Cardiac muscle cell (in vitro differentiated cells and primary cell): ENCODE measurements at regions not wholly inside any gene's neighbourhood (a gene's known extent, or its start where the extent isn't known, plus 50 kb on each side); places are given as distances from the start of the nearest gene placed in this dataset.

Experiments used
- DNase-seq, 2 donors: peaks; one replicate each; pipeline versions ENCODE4 v3.0.0 to v3.0.0-alpha.2; 2010 to 2017; ENCODE audit warnings: low read depth in 1 of 2, low spot score in 1 of 2
- H3K27ac ChIP-seq: fragments of 200-600 bp; sonication (generic); 2 replicates; pipeline ENCODE4 v1.5.1; 2016
- H3K27me3 ChIP-seq: fragments of 200-600 bp; sonication (generic); 2 replicates; pipeline ENCODE4 v1.6.0; 2016; ENCODE audit warnings: control low read depth
- H3K36me3 ChIP-seq: fragments of 200-600 bp; sonication (generic); 2 replicates; pipeline ENCODE4 v1.5.1; 2016; ENCODE audit warnings: control low read depth
- H3K4me1 ChIP-seq: fragments of 200-600 bp; sonication (generic); 2 replicates; pipeline ENCODE4 v1.8.1; 2017; ENCODE audit warnings: low read depth, mild to moderate bottlenecking, mixed run types
- H3K4me3 ChIP-seq: fragments of 200-600 bp; sonication (generic); 2 replicates; pipeline ENCODE4 v1.5.1; 2016; ENCODE audit warnings: mild to moderate bottlenecking
- H3K9me3 ChIP-seq: fragments of 200-600 bp; sonication (generic); 2 replicates; pipeline ENCODE4 v1.5.1; 2017; ENCODE audit warnings: low read depth, mild to moderate bottlenecking, control low read depth
- CTCF ChIP-seq: IDR thresholded peaks from 2 replicates; pipeline ENCODE4 v1.5.1; 2012; ENCODE audit warnings: low read depth, mild to moderate bottlenecking, low read length

GRCh38 chr3:166110102-166110501, 272.9 kb upstream of the BCHE start:
- no peak for TF ChIP-seq CTCF
- Histone ChIP-seq H3K4me3 (no peak overlapping the region), H3K36me3 (no peaks in the 10 kb centered on the region), H3K27me3 (no peaks in the 10 kb centered on the region), H3K27ac (no peak overlapping the region), H3K9me3 (no peaks in the 10 kb centered on the region), H3K4me1 (no peaks in the 10 kb centered on the region)
- no peak for DNase-seq

DNA sequence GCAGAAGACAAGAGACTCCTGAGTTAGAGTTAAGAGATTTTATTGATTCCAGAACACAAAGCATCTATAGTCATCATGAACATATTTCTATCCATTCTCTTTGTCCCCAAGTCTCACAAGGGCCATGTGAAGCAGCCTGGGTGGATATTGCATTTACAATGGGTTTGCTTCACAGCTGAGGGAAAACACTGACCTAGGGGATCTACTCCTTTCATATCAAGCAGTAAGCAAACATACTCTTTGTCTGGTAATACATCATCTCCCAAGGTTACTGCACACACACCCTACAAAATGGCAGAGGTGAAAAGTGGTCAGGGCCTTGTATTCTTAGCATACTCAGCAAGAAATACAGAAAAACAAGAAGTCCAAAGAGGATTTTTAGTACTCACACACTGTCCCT, 267.7 kb upstream of the BCHE start:
- Histone ChIP-seq H3K4me3 (no peak overlapping the region), H3K27me3 (no peaks in the 10 kb centered on the region), H3K9me3 (no peaks in the 10 kb centered on the region), H3K4me1 (no peaks in the 10 kb centered on the region), H3K36me3 (no peaks in the 10 kb centered on the region), H3K27ac (no peak overlapping the region)
- no peak for TF ChIP-seq CTCF
- no peak for DNase-seq

DNA sequence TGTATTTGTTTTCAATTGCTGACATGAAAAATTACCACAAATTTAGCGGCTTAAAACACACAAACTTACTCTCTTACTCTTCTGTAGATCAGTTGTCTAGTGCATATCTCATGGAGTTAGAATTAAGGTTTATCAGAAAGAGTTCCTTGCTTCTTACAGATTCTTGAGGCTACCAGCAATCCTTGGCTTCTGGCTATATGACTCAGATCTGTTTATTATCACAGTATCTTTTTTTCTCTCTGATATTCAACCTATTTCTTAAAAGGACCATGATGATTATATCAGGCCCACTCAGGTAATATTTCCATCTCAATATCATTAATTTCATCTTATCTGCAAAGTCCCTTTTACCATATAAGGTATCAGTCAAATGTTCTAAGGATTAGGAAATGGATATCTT, 263.5 kb upstream of the BCHE start:
- DNase-seq: no peak
- Histone ChIP-seq H3K27ac (no peak overlapping the region), H3K4me3 (no peak overlapping the region), H3K27me3 (no peaks in the 10 kb centered on the region), H3K36me3 (no peaks in the 10 kb centered on the region), H3K9me3 (no peaks in the 10 kb centered on the region), H3K4me1 (no peaks in the 10 kb centered on the region)
- TF ChIP-seq CTCF: no peak

DNA sequence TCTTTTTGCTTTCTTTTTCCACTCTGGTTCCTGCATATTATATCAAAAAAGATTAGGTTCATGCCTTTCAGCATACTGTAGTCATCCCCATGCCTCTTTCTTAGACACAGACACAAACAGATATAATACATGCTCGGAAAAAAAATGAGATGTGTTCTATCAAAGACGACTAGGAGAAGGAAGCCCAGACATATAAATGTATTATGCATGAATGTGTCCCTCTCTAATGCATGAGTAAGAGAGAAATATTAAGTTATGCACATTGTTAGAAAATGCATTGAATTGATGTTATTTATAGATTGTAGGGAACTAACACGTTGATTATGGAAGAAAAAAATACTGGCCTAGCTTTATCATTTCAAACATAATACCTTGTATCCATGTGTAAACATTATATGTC, 252.4 kb upstream of the BCHE start:
- no peak overlapping the region for H3K4me3 ChIP-seq
- no peaks in the 10 kb centered on the region for H3K36me3 ChIP-seq
- TF ChIP-seq CTCF: no peak
- H3K9me3 ChIP-seq: no peaks in the 10 kb centered on the region
- no peak for DNase-seq
- H3K27ac ChIP-seq: no peak overlapping the region
- H3K4me1 ChIP-seq: no peaks in the 10 kb centered on the region
- H3K27me3 ChIP-seq: no peaks in the 10 kb centered on the region

GRCh38 chr3:166085164-166085856, 248.1 kb upstream of the BCHE start:
- no peak for TF ChIP-seq CTCF
- DNase-seq: no peak
- Histone ChIP-seq H3K4me3 (no peak overlapping the region), H3K4me1 (no peaks in the 10 kb centered on the region), H3K36me3 (no peaks in the 10 kb centered on the region), H3K9me3 (no peaks in the 10 kb centered on the region), H3K27ac (no peak overlapping the region), H3K27me3 (no peaks in the 10 kb centered on the region)
